GM18861 (cell line): ENCODE measurements at regions not wholly inside any gene's neighbourhood (a gene's known extent, or its start where the extent isn't known, plus 50 kb on each side); places are given as distances from the start of the nearest gene placed in this dataset.

Experiments used
- ATAC-seq: cut with Tn5 transposase; IDR thresholded peaks from one replicate; pipeline ENCODE4 v1.9.1; 2021; ENCODE audit not compliant: unreplicated experiment

GRCh38 chr12:76226397-76226796, 121.8 kb downstream of the BBS10 start:
- ATAC-seq = no peak

GRCh38 chr12:76223869-76224268, 124.3 kb downstream of the BBS10 start:
- ATAC-seq = no peak

GRCh38 chr12:76220980-76221379, 127.2 kb downstream of the BBS10 start:
- ATAC-seq = no peak

- no peak for ATAC-seq
Measured at GRCh38 chr12:76219806-76220205, 128.4 kb downstream of the BBS10 start.

- no peak for ATAC-seq
Measured at GRCh38 chr12:76216585-76217472, 131.4 kb downstream of the BBS10 start.

- ATAC-seq = no peak
Measured at GRCh38 chr12:76208129-76208528, 123.6 kb upstream of the NAP1L1 start.

- ATAC-seq = no peak
Measured at GRCh38 chr12:76206677-76207072, 122.2 kb upstream of the NAP1L1 start.

GRCh38 chr12:76206039-76206676, 121.7 kb upstream of the NAP1L1 start:
- no peak for ATAC-seq

- no peak for ATAC-seq
Measured at GRCh38 chr12:76202621-76203020, 118.1 kb upstream of the NAP1L1 start.

GRCh38 chr12:76201758-76202157, 117.3 kb upstream of the NAP1L1 start:
- ATAC-seq = no peak

- ATAC-seq = no peak
Measured at GRCh38 chr12:76201316-76201715, 116.8 kb upstream of the NAP1L1 start.

- ATAC-seq = no peak
Measured at GRCh38 chr12:76199808-76200207, 115.3 kb upstream of the NAP1L1 start.

- ATAC-seq = no peak
Measured at GRCh38 chr12:76198839-76199238, 114.4 kb upstream of the NAP1L1 start.

- ATAC-seq = no peak
Measured at GRCh38 chr12:76197283-76197682, 112.8 kb upstream of the NAP1L1 start.

- no peak for ATAC-seq
Measured at GRCh38 chr12:76195920-76196319, 111.4 kb upstream of the NAP1L1 start.

- ATAC-seq = no peak
Measured at GRCh38 chr12:76194724-76195123, 110.2 kb upstream of the NAP1L1 start.

GRCh38 chr12:76193961-76194360, 109.5 kb upstream of the NAP1L1 start:
- no peak for ATAC-seq

GRCh38 chr12:76192416-76192815, 107.9 kb upstream of the NAP1L1 start:
- no peak for ATAC-seq

- ATAC-seq = no peak
Measured at GRCh38 chr12:76190299-76190698, 105.8 kb upstream of the NAP1L1 start.

- ATAC-seq = no peak
Measured at GRCh38 chr12:76189851-76190250, 105.4 kb upstream of the NAP1L1 start.

- no peak for ATAC-seq
Measured at GRCh38 chr12:76187177-76187576, 102.7 kb upstream of the NAP1L1 start.

- no peak for ATAC-seq
Measured at GRCh38 chr12:76186131-76186906, 101.8 kb upstream of the NAP1L1 start.
